EH (cell line): ENCODE measurements at regions not wholly inside any gene's neighbourhood (a gene's known extent, or its start where the extent isn't known, plus 50 kb on each side); places are given as distances from the start of the nearest gene placed in this dataset.

Experiments
- DNase-seq: peaks from one replicate; pipeline ENCODE4 v3.0.0-alpha.2; 2015; ENCODE audit warnings: low read depth

GRCh38 chr13:23983671-23984070 lies 86.4 kb upstream of the C1QTNF9B start:
- no peak for DNase-seq

DNA sequence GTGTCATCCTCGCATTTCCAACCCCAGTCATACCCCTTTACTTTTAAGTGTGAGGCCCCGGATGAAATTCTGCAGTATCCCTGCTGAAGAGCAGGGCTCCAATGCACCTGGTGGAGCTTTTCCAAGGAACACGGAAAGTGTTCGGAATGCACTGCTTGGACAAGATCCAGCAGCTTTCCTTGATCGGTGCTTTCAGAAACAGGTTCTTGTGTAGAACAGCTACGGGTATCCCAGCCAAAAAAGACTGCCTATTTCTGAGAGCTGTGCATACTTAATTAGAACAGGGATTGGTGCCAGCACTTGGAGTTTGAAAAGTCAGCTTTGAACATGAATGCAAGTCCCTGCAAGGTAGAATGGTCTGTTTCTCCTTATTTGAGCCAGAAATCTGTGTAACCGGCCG lies 87.2 kb upstream of the C1QTNF9B start:
- no peak for DNase-seq

GRCh38 chr13:23985060-23985459 lies 87.8 kb upstream of the C1QTNF9B start:
- DNase-seq = no peak

DNA sequence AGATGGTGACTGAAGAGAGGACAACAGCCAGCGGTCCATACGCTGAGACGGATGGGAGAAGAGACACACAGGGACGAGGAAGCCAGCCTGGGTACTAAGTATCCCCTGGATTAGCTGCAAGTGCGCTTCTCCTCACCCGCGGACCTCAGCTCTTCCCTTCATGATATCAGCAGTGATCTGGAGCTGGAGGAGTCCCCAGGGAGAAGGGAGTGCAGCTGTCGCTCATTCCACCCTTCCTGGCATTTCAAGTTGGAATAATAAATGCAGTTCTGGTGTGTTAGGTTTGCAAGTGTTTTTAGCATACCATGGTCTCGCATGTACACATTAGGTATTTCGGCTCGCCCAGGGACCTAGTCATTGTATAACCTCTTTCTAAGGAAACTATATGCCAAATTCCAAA lies 88.5 kb upstream of the C1QTNF9B start:
- DNase-seq = no peak

DNA sequence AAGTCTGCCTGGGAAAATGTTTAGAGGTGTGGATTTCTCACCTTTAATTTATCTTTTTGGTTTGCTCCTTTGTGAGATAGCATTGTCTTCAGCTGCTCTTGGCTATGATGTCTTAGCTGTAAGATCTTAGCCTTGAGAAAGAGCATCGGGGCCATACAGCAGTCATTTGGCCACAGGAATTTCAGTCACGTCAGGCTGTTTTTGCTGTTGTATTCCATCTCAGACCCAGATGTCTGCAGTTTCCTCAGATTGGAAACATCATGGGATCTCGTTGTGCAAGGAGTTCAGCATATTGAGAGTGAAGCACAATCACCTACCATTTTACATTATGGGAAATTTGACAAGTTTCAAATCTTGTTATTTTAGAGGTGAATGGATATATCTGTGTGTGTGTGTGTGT lies 89.3 kb upstream of the C1QTNF9B start:
- DNase-seq = peak; percentile 92

GRCh38 chr13:23987331-23987894 lies 90.1 kb upstream of the C1QTNF9B start:
- DNase-seq = peak; percentile 72

- DNase-seq = peak; percentile 49
Measured at GRCh38 chr13:23988546-23989122, 91.3 kb upstream of the C1QTNF9B start.

DNA sequence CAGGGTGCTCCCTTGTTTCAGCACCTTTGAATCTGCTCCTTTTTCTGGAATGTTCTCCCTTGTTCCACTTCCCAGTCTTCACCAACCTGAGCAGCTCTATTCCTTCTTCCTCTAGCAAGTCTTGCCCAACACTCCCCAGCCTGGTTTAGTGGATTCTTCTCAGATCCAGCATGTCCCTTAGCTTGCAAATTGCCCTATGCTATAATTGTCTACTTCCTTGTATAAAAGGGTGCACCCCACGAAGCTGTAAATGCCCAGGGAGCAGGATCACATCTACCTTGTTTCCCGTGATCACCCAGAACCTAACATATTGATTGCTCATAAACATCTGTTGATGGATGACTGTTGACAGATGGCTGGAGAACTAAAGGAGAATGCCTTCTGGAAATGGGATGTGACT lies 93.2 kb upstream of the C1QTNF9B start:
- no peak for DNase-seq

DNA sequence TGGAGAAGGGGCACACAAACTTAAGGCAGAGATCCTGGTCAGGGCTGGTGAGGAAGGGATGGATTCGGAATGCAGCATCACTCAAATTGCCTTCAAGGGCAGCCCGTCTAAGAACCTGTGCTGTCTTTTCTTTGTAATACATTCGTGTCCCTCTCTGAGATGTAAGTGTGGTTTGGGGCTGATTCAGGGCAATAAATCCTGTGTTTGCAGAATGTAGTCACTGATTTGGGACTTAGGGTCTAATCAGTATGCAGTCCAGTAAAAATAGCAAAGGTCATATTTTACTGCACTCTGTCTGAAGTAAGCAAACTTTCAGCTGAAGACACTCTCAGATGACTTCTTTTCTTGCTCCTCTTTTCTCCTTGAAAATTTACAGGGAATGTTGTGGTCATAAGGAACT lies 93.8 kb upstream of the C1QTNF9B start:
- DNase-seq = peak; percentile 19

GRCh38 chr13:23992781-23993679 lies 95.7 kb upstream of the C1QTNF9B start:
- no peak for DNase-seq

DNA sequence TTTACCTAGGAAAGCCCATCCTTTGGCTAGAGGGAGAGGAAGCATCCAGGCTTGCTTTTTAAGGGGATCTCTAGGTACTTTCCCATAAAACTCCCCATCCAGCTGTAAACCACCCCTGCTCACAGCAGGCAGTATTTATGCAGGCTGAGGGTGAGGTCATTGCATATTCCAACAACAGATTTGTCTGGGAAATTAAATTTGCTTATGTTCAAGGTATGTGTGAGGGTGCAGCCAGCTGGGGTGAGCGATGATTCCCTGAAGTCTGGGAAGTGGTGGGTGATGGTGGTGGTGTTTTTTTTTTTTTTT lies 96.3 kb upstream of the C1QTNF9B start:
- DNase-seq = peak; percentile 24

DNA sequence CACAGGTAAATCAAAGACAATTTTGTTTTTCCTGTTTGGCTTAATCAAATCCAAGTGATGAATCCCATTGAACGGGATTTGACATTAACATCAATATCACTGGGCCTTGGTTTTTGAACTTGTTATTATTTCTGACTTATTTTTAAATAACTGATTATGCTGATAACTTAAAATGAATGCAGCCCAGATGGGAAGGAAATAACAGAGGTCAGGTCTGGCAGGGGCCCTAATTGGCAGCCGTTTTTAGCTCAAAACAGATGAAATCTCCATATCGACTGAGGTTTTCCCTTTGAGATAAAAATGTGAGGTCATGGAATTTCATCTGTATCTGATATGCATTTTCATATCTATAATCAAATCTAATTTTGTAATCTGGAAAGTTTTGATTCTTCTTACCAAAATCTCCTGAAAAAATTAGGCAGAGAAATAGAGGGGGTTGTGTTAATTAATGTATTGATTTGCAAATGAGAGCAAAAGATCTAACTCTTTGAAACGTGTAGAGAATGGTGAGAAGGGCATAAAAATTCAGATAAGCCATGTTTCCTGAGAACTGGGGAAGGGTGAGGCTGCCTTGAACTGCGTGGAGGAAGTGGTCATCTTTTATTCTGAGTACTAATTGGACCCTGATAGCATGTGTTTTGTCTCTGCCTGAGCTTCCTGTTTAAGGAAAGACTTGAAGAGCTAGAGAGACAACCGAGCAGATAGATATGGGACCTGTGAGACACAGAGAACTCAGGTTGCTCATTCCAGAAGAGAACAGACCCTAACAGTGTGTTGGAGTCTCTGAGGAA lies 98.2 kb upstream of the C1QTNF9B start:
- DNase-seq = no peak

GRCh38 chr13:23996456-23996855 lies 99.2 kb upstream of the C1QTNF9B start:
- no peak for DNase-seq

DNA sequence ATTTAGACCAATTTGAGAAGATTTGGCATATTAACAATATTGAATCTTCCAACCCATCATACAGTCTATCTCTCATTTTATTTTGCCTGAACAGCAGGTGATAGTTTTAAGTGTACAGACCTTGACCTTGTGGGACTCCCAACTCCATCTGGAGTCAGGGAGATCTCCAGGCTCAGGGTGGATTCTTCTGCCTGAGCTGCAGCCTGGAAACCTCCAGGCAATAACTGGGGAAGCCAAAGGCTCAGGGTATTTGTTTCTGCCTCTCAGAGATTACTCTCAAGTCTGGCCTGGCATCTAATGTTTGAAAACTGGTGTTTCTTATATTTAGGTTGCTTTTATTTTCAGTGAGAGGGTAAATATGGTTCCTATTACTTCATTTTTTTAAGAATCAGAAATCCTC lies 102.1 kb upstream of the C1QTNF9B start:
- no peak for DNase-seq

DNA sequence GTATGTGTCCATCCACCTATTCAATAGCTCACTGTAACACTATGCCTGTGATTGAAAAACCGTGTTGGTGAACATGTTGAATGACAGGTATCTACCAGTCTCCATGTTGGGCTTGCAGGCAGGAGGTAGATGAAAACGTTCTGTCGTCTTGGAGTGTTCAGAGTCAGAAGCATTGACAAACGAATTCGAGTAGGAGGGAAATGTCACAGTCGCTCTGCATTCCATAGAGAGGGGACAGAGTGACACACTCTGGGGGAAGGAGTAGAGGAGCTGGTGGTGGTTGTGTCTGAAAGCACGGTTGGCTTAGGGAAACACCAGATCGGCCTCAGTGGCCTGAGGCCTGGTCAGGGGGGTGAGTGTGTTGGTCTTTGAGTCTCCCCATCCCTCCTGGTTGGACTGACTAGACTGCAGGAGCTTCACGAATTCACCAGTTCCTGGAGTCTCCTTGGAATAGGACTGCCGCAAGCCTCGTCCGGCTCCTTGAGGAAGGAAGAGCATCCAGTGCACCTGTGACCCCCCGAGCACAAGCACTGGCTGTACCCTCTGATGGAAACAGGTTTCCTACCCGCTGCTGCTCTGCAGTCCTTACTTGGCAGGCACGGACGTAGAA lies 105.0 kb upstream of the C1QTNF9B start:
- no peak for DNase-seq

DNA sequence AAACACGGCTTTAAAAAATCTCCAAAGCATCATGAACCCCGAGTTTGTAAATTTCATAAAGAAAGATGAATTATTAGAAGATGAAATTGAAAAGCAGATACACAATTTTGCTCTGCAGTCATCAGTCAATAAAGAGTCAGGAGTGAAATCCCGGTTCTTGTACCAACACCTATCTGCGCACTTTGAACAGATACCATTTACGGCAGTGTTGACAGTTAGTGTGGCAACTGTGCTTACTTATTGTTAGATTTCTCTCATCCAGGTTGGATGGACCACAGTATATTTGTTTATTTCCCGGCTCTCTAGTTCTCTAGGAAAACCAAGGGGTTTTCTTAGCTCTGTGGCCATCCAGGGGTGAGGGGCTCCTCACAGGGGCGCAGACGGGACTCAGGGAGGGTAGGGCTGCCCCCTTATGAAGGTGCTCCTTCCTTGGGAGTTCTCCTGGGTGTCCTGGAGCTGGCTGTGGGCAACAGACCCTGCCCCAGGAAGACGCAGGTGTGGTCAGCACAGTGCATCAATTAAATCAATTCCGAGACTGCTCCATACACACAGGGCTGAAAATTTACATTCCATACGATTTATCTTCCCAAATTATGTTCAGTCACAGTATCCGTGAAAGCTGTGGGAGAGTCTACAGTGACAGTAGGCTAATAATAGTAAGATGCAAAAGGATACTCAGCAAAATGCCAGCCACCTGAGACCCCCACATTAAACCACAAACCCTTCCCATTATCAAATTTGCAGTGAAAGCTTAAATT lies 107.0 kb upstream of the C1QTNF9B start:
- DNase-seq = no peak

DNA sequence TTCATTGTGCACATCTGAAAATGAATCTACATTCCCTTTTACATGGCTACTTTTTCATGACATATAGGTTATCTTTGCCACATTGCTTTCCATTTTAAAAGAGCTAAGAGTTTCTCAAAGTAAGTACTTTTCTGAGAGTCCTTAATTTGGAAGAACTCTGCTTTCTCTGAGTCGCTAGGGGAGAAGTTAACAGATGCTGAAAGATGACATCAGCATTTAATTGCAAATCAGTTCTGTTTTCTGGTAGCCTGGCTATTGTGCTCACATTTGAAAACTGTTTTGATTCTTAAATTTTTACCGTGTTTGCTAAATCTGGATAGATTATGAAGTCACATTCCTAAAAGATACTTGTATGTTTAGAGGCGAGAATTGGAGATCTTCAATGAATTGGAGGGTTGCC lies 107.7 kb upstream of the C1QTNF9B start:
- DNase-seq = no peak

DNA sequence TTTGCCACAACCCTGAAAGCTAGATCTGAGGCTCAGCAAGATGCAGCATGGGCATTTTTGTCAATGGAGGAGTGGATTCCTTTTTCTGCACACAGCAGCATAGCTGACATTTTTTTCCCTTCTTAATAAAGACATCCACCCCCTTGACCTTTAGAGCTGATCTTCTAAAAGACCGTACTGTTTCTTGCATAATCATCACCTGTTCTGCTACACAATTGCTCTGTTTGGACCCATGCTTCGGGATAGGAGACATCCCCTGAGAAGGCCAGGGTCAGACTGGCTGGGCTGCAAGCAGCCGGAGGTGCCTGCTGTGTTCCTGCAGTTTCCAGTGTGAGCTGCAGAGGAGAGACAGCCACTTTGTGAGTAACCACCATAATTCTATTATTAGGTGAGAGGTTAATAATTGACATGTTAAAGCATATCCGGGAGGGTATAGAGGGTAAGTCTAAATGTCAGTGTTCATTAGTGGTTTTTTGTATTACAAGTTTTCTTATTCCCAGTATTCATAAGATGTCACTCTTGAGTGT lies 108.5 kb upstream of the C1QTNF9B start:
- DNase-seq = peak; percentile 35

DNA sequence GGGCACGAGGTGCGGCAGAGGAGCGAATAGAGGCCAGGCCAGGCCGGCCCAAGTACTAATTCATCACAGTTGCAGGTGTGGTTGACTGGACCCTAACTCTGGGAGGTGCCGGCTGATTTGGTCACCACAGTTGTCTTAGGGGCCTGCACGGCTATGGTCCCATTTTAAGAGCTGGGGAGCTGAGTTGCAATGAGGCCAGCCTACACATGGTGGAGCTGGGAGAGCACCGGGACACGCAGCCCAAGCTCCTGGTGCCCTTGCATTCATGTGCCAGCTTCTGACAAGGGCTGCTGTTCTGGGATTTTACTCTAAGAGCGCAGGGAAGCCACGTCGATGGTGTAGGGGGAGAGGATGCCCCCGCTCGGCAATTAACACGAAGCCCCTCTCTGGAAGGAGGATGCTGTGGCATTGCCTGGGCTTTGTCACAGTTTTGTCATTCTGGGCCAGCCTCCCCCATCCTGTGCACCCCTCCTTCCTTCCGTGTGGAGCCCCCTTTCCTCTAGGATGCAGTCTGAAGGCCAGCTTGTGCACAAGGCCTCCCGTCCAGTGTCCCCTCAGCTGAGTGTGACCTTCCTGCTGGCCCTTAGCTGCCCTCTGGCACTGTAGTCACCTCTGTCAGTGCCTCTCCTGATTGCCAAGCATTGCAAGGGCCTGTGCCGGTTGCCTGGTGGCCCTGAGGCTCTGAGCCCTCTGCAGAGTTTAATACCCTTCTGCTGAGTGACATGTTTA lies 109.4 kb upstream of the C1QTNF9B start:
- no peak for DNase-seq

DNA sequence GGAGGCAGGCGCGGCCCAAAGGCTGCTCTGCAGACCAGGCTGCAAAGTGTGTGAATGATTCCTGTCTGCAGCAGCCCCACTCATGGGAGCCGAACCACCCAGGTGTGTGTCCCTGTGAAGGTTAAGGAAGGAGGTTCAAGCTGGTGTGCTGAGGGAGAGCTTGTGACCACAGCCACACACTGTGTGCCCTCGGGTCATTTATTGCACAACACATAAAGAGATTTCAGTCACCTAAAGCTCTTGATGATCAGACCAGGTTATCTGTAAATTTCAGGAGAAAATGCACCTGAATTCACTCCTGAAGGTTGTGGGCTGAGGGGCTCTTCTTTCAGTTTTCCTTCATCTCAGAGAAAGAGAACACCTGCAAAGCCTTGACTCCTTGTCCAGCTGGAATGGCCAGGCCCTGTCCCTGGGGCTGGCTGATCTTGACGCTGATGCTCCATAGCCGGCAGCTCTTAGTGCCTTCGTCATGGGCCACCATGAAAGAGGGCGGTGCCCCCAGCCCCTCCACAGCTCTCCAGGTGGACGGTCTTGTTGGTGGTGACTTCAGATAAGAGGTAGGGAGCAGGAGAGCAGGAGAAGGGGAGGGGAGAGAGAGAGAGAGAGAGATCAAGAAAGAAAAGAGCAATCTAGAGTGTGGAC lies 110.8 kb upstream of the C1QTNF9B start:
- DNase-seq = no peak
